ENCODE measurements at regions not wholly inside any gene's neighbourhood (a gene's known extent, or its start where the extent isn't known, plus 50 kb on each side); places are given as distances from the start of the nearest gene placed in this dataset.

DNA sequence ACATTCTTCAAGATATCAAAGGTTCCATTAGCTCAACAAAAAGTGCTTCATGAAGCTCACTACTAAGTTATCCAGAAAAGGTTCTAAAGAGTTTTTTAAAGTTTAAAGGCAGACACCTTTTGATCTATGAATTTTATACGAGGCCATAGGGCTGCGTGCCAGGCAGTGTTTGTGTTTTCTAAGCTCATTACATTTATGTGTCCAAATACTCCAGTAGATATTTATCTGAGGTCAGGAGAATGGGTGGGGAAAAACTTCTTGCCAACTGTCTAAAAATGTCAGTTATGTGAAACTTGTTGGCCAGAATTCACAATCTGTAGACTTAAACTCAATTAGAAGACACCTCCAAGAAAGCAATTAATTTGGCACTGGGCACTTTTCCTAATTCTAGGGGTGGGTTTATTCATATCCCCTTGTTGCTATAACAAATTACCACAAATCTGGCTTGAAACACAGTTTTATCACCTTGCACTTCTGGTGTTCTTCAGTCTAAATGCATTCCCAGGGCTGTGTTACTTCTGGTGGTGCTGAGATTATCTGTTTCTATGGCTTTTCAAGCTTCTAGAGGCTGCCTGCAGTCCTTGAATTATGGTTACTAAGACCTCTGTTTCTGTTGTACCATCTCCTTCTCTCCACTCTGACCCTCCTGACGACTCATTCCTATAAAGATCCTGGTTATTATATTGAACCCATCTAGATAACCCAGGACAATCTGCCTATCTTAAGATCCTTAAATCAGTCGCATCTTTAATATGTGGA is 1030.4 kb upstream of the CNTN5 start:
- H3K27ac ChIP-seq (ENCODE audit: insufficient read depth, low read length, poor library complexity, severe bottlenecking): no peak overlapping the region
- H3K27me3 ChIP-seq (ENCODE audit: control insufficient read depth, insufficient read depth, low read length): no peaks in the 10 kb centered on the region
- Mint-ChIP-seq H3K4me1 (no peaks in the 10 kb centered on the region), H3K4me3 (no peak overlapping the region), H3K27ac (no peak overlapping the region), H3K9me3 (peaks cover 2 to 16% (median 5%) of the 10 kb centered on the region in 7 donors), H3K36me3 (no peaks in the 10 kb centered on the region), H3K27me3 (no peaks in the 10 kb centered on the region)
- no peak overlapping the region for H3K4me3 ChIP-seq (ENCODE audit: low read depth, low read length)
- no peaks in the 10 kb centered on the region for H3K4me1 ChIP-seq (ENCODE audit: control insufficient read depth, insufficient read depth, low read length, poor library complexity, severe bottlenecking)
- H3K36me3 ChIP-seq (ENCODE audit: control insufficient read depth, insufficient read depth, low read length): no peaks in the 10 kb centered on the region
- H3K9me3 ChIP-seq (ENCODE audit: control insufficient read depth in 2 of 2, low read length in 2 of 2): peaks cover 0 to 3% of the 10 kb centered on the region in 2 experiments
- no peak for DNase-seq
- ATAC-seq (ENCODE audit: low read depth in 2 of 2): no peak

DNA sequence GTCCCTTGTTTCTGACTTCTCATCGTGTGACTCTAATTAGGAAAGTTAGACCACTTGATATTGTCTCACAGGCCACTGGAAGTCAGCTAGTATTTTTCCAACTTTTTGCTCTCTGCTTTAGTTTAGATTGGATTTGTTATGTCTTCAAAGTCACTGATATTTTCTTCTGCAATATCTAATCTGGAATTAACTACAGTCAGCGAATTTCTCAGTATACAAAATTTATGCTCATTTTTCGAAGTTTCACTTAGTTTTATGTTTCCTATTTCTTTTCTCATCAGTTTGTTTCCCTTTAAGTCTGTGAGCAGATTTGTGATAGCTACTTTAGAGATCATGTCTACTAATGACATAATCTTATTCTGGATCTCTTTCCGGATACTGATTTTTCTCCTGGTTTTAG is 1027.2 kb upstream of the CNTN5 start:
- DNase-seq (no peak), ATAC-seq (ENCODE audit: low read depth in 2 of 2) (no peak)
- H3K27me3 ChIP-seq (ENCODE audit: control insufficient read depth, insufficient read depth, low read length): no peaks in the 10 kb centered on the region
- H3K9me3 ChIP-seq (ENCODE audit: control insufficient read depth in 2 of 2, low read length in 2 of 2): peaks cover 0 to 3% of the 10 kb centered on the region in 2 experiments
- H3K4me3 Mint-ChIP-seq: no peak overlapping the region
- H3K4me3 ChIP-seq (ENCODE audit: low read depth, low read length): no peak overlapping the region
- H3K36me3 Mint-ChIP-seq: no peaks in the 10 kb centered on the region
- H3K4me1 ChIP-seq (ENCODE audit: control insufficient read depth, insufficient read depth, low read length, poor library complexity, severe bottlenecking): no peaks in the 10 kb centered on the region
- no peaks in the 10 kb centered on the region for H3K36me3 ChIP-seq (ENCODE audit: control insufficient read depth, insufficient read depth, low read length)
- no peak overlapping the region for H3K27ac Mint-ChIP-seq
- H3K27ac ChIP-seq (ENCODE audit: insufficient read depth, low read length, poor library complexity, severe bottlenecking): no peak overlapping the region
- H3K27me3 Mint-ChIP-seq: no peaks in the 10 kb centered on the region
- H3K9me3 Mint-ChIP-seq: peaks cover 0 to 22% (median 4%) of the 10 kb centered on the region in 7 donors
- no peaks in the 10 kb centered on the region for H3K4me1 Mint-ChIP-seq

DNA sequence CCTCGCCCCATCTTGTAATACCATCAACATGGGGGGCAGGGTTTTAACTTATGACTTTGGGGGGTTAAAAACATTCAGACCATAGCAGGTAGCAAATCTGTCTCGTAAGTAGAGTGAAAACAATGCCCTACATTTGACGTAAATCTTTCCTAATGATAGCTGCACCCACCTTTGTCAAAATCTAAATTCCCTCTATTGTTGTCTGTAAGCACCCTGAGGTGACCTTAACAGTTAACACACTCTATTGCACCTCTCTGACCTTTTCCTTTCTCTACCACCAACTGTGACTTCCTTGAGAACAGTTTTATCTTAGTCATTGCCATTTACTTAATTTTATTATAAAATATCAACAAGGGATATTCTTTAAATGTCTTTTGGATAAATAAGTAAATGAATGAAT is 1024.9 kb upstream of the CNTN5 start:
- no peaks in the 10 kb centered on the region for H3K36me3 ChIP-seq (ENCODE audit: control insufficient read depth, insufficient read depth, low read length)
- H3K4me3 ChIP-seq (ENCODE audit: low read depth, low read length): no peak overlapping the region
- Mint-ChIP-seq H3K27ac (no peak overlapping the region), H3K4me1 (no peaks in the 10 kb centered on the region), H3K4me3 (no peak overlapping the region), H3K27me3 (no peaks in the 10 kb centered on the region), H3K9me3 (peaks cover 0 to 23% (median 2%) of the 10 kb centered on the region in 7 donors), H3K36me3 (no peaks in the 10 kb centered on the region)
- no peaks in the 10 kb centered on the region for H3K4me1 ChIP-seq (ENCODE audit: control insufficient read depth, insufficient read depth, low read length, poor library complexity, severe bottlenecking)
- no peak overlapping the region for H3K27ac ChIP-seq (ENCODE audit: insufficient read depth, low read length, poor library complexity, severe bottlenecking)
- no peaks in the 10 kb centered on the region for H3K27me3 ChIP-seq (ENCODE audit: control insufficient read depth, insufficient read depth, low read length)
- ATAC-seq (ENCODE audit: low read depth in 2 of 2) (no peak), DNase-seq (no peak)
- H3K9me3 ChIP-seq (ENCODE audit: control insufficient read depth in 2 of 2, low read length in 2 of 2): peaks cover 0 to 3% of the 10 kb centered on the region in 2 experiments

DNA sequence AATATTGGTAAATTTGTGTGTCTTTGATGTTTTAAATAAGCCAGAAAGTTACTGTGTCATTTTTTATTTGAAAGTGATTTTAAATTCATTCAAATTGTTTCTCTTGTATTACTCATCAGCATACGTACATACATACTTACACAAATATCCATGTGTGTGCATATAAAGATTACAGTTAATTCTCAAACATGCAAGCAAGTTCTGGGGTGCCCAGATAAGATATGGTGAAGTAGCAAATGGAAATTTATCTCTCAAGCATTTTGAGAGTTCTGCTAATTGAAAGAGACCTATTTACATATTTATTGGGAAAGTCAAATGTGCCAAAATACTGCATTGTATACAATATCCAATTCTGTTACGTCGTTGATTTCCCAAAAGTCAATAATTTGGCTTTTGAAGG is 1024.0 kb upstream of the CNTN5 start:
- H3K4me1 ChIP-seq (ENCODE audit: control insufficient read depth, insufficient read depth, low read length, poor library complexity, severe bottlenecking): no peaks in the 10 kb centered on the region
- Mint-ChIP-seq H3K27ac (no peak overlapping the region), H3K36me3 (no peaks in the 10 kb centered on the region), H3K4me3 (no peak overlapping the region), H3K4me1 (no peaks in the 10 kb centered on the region), H3K9me3 (peaks cover 0 to 24% (median 5%) of the 10 kb centered on the region in 7 donors), H3K27me3 (no peaks in the 10 kb centered on the region)
- H3K27ac ChIP-seq (ENCODE audit: insufficient read depth, low read length, poor library complexity, severe bottlenecking): no peak overlapping the region
- no peak overlapping the region for H3K4me3 ChIP-seq (ENCODE audit: low read depth, low read length)
- H3K27me3 ChIP-seq (ENCODE audit: control insufficient read depth, insufficient read depth, low read length): no peaks in the 10 kb centered on the region
- DNase-seq: no peak
- no peaks in the 10 kb centered on the region for H3K36me3 ChIP-seq (ENCODE audit: control insufficient read depth, insufficient read depth, low read length)
- no peak for ATAC-seq (ENCODE audit: low read depth in 2 of 2)
- peaks cover 0 to 3% of the 10 kb centered on the region in 2 experiments for H3K9me3 ChIP-seq (ENCODE audit: control insufficient read depth in 2 of 2, low read length in 2 of 2)

DNA sequence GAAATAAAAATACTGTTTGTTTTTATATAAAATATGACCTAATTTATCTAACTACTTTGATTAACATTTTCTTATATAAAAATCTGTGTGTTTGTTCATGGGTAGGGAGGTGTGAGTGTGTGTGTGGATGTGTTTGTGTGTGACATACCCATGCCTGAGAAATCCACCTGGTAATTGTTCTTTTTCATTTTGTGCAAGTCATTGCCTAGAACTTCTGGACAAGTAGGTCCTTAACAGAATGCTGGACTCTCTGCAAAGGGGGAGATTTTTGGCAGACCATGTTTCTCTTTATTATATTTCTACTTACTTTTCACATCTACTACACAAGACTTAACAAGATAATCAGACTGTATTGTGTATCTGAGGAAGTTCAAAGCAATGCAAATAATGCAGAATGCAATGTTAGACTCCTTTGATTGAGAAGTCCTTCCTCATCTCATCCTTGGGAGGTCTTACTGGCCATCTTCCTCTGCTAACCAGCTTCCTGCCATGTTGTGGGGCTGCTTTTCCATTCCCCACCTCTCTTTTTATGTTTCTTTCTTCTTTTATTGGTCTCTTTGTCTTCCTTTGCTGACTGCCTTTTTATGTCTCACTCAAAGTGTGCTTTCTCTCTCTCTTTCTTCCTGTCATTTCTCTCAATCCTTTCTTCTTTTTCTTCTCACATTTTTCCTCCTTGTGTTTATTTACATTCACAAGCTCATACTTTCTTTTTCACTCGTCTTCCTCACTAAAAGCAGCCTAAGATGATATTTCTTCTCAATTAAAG is 1017.0 kb upstream of the CNTN5 start:
- Histone ChIP-seq H3K27ac (ENCODE audit: insufficient read depth, low read length, poor library complexity, severe bottlenecking) (no peak overlapping the region), H3K27me3 (ENCODE audit: control insufficient read depth, insufficient read depth, low read length) (no peaks in the 10 kb centered on the region), H3K4me3 (ENCODE audit: low read depth, low read length) (no peak overlapping the region), H3K9me3 (ENCODE audit: control insufficient read depth in 2 of 2, low read length in 2 of 2) (no peaks in the 10 kb centered on the region), H3K36me3 (ENCODE audit: control insufficient read depth, insufficient read depth, low read length) (no peaks in the 10 kb centered on the region), H3K4me1 (ENCODE audit: control insufficient read depth, insufficient read depth, low read length, poor library complexity, severe bottlenecking) (no peaks in the 10 kb centered on the region)
- Mint-ChIP-seq H3K9me3 (peaks cover 1 to 20% (median 7%) of the 10 kb centered on the region in 7 donors), H3K4me1 (no peaks in the 10 kb centered on the region), H3K27me3 (no peaks in the 10 kb centered on the region), H3K27ac (no peak overlapping the region), H3K4me3 (no peak overlapping the region), H3K36me3 (no peaks in the 10 kb centered on the region)
- DNase-seq: no peak
- ATAC-seq (ENCODE audit: low read depth in 2 of 2): no peak

DNA sequence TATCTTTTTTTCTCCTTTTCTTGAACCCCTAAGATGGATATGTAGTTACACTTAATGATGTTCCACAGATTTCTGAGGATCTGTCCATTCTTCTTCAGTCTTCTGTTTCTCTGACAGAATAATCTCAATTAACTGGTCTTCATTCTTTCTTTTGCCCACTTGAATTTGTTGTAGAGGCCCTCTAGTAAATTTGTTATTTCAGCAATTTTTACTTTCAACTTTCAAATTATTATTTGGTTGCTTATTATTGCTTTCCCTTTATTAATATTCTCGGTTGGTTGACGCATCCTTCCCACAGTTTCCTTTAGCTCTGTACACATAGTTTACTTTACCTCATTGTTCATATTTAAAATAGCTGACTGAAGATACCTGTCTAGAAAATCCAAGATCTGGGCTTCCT is 1013.7 kb upstream of the CNTN5 start:
- no peaks in the 10 kb centered on the region for H3K4me1 ChIP-seq (ENCODE audit: control insufficient read depth, insufficient read depth, low read length, poor library complexity, severe bottlenecking)
- no peaks in the 10 kb centered on the region for H3K27me3 Mint-ChIP-seq
- ATAC-seq (ENCODE audit: low read depth in 2 of 2) (no peak), DNase-seq (no peak)
- H3K9me3 ChIP-seq (ENCODE audit: control insufficient read depth in 2 of 2, low read length in 2 of 2): peaks cover 0 to under 1% of the 10 kb centered on the region in 2 experiments
- H3K27ac ChIP-seq (ENCODE audit: insufficient read depth, low read length, poor library complexity, severe bottlenecking): no peak overlapping the region
- H3K36me3 Mint-ChIP-seq: no peaks in the 10 kb centered on the region
- H3K27me3 ChIP-seq (ENCODE audit: control insufficient read depth, insufficient read depth, low read length): no peaks in the 10 kb centered on the region
- peaks cover 1 to 18% (median 7%) of the 10 kb centered on the region in 7 donors for H3K9me3 Mint-ChIP-seq
- H3K36me3 ChIP-seq (ENCODE audit: control insufficient read depth, insufficient read depth, low read length): no peaks in the 10 kb centered on the region
- no peak overlapping the region for H3K27ac Mint-ChIP-seq
- no peak overlapping the region for H3K4me3 ChIP-seq (ENCODE audit: low read depth, low read length)
- no peak overlapping the region for H3K4me3 Mint-ChIP-seq
- H3K4me1 Mint-ChIP-seq: no peaks in the 10 kb centered on the region

DNA sequence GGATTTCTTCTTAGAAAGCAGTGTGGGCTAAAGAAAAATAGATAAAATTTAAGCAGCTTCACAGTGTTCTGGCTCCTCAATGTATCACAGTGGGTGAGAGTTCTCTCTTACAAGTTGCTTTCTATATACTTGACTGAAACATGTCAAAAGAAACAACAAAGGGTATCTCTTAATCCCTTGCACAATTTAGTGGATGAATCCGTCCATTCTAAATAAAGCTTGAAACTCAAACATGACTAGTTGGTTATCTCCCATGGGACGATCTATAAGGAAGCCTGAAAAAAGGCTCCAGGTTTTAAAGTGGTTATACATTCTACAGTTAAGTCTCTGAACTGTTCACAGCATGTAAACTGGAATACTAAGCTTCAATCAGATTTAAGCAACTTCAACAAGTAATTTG is 993.1 kb upstream of the CNTN5 start:
- no peak overlapping the region for H3K4me3 Mint-ChIP-seq
- H3K9me3 Mint-ChIP-seq: peaks cover 0 to 8% (median 2%) of the 10 kb centered on the region in 7 donors
- no peak overlapping the region for H3K27ac Mint-ChIP-seq
- no peaks in the 10 kb centered on the region for H3K36me3 Mint-ChIP-seq
- no peak overlapping the region for H3K27ac ChIP-seq (ENCODE audit: insufficient read depth, low read length, poor library complexity, severe bottlenecking)
- DNase-seq (no peak), ATAC-seq (ENCODE audit: low read depth in 2 of 2) (no peak)
- no peaks in the 10 kb centered on the region for H3K4me1 Mint-ChIP-seq
- H3K27me3 ChIP-seq (ENCODE audit: control insufficient read depth, insufficient read depth, low read length): no peaks in the 10 kb centered on the region
- no peak overlapping the region for H3K4me3 ChIP-seq (ENCODE audit: low read depth, low read length)
- H3K9me3 ChIP-seq (ENCODE audit: control insufficient read depth in 2 of 2, low read length in 2 of 2): no peaks in the 10 kb centered on the region
- H3K27me3 Mint-ChIP-seq: no peaks in the 10 kb centered on the region
- H3K36me3 ChIP-seq (ENCODE audit: control insufficient read depth, insufficient read depth, low read length): no peaks in the 10 kb centered on the region
- H3K4me1 ChIP-seq (ENCODE audit: control insufficient read depth, insufficient read depth, low read length, poor library complexity, severe bottlenecking): no peaks in the 10 kb centered on the region
